AG04450 (cell line): ENCODE measurements at regions not wholly inside any gene's neighbourhood (a gene's known extent, or its start where the extent isn't known, plus 50 kb on each side); places are given as distances from the start of the nearest gene placed in this dataset.

ENCODE experiments used
- CTCF ChIA-PET: fragments of 300-600, 350-600 bp; formaldehyde crosslinking; extraction: SDS; loops from one replicate; lab custom pipeline; 2022; ENCODE audit warnings: antibody characterized with exemption, inconsistent platforms; lab: Charles Lee
- POLR2A ChIA-PET: fragments of 350-600 bp; formaldehyde crosslinking; extraction: SDS; loops from one replicate; lab custom pipeline; 2021; ENCODE audit warnings: antibody characterized with exemption, inconsistent platforms; lab: Yijun Ruan, JAX
- DNase-seq: peaks from one replicate; pipeline ENCODE4 v3.0.0-alpha.2; 2011; ENCODE audit warnings: low read depth, low spot score
- H3K27ac ChIP-seq: one replicate; pipeline ENCODE4 v1.5.1; 2012; ENCODE audit warnings: low read depth, low read length, control low read depth
- H3K27me3 ChIP-seq: one replicate; pipeline ENCODE4 v1.6.0; 2012; ENCODE audit warnings: low read length; ENCODE audit not compliant: control insufficient read depth, insufficient read depth
- H3K4me3 ChIP-seq: 2 replicates; pipeline ENCODE4 v1.5.1; 2011; ENCODE audit warnings: mild to moderate bottlenecking, low read depth, low read length, control low read depth
- H3K9me3 ChIP-seq: 2 replicates; pipeline ENCODE4 v1.5.1; 2012; ENCODE audit warnings: low read length; ENCODE audit not compliant: control insufficient read depth, insufficient read depth
- TF ChIP-seq, protein P1 (sequence below): IDR thresholded peaks from 2 replicates; pipeline ENCODE4 v1.5.1; 2011; ENCODE audit warnings: low read depth, low read length, control low read depth, inconsistent platforms

DNA sequence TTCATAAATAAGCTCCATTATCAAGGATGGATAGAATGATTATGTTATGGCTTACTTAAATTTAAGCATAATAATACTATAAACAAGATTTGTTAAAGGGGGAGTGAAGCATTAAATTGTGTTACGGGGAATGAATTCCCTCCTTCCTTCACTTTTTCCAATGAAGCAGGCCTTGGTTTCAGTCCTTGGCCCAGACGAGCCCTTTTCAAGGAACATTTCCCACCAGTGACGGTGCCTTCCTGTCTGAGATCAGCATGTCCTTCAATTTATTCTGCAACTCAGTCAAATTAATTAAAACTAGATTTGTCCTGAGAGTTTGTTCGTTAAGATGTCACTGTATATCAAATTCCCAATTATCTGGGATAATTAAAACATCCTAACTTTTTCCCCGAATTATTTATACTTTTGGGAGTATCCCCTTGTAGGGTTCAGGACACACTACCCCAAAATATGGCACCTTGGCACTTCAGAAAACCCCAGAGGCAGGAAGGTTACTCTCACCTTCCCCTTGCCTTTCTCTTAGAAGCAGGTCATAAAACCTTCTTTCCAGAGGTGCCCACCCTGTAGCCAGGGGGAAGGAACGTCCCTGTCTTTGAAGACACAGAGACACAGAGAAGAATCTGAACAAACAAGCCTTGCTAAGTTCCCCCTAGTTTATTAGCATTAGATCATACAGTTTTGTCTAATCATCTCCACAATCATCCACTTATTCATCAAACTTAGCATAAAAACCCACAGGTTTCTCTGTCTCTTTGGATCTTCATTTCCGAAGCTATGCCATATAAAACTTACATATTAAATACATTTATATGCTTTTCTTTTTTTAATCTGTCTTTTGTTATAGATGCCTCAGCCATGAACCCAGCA is 86.2 kb upstream of the ARHGAP29 start:
- POLR2A ChIA-PET = no interaction called here
- Histone ChIP-seq H3K4me3 (no peak overlapping the region), H3K27ac (no peak overlapping the region), H3K9me3 (no peaks in the 10 kb centered on the region), H3K27me3 (no peaks in the 10 kb centered on the region)
- DNase-seq = no peak
- CTCF ChIA-PET = interaction anchor here (1.6 to 3.3 kb wide), 2 partner anchors 12 to 298 kb away, joined by 5 to 9 read pairs; no protein-coding TSS in a partner anchor
- TF ChIP-seq, protein P1, sequence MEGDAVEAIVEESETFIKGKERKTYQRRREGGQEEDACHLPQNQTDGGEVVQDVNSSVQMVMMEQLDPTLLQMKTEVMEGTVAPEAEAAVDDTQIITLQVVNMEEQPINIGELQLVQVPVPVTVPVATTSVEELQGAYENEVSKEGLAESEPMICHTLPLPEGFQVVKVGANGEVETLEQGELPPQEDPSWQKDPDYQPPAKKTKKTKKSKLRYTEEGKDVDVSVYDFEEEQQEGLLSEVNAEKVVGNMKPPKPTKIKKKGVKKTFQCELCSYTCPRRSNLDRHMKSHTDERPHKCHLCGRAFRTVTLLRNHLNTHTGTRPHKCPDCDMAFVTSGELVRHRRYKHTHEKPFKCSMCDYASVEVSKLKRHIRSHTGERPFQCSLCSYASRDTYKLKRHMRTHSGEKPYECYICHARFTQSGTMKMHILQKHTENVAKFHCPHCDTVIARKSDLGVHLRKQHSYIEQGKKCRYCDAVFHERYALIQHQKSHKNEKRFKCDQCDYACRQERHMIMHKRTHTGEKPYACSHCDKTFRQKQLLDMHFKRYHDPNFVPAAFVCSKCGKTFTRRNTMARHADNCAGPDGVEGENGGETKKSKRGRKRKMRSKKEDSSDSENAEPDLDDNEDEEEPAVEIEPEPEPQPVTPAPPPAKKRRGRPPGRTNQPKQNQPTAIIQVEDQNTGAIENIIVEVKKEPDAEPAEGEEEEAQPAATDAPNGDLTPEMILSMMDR = no peak

DNA sequence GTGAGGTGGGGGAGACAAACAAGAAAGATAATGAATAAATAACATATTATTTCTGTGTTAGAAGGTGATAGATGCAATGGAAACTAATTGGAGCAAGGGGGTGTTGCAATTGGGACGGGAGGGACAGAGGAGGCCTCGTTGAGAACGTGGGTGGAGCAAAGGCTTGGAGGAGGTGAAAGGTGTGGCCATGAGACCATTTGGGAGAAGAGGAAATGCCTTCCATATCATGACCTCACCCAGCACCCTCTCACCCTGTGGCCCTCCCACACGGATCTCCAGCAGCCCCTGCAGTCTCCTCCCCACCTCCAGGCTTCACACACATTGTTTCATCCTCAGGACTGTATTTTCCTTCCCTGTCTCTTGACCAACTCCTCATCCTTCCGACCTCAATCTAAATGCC is 85.3 kb upstream of the ARHGAP29 start:
- CTCF ChIA-PET = interaction anchor here (1.6 to 3.3 kb wide), 2 partner anchors 13 to 297 kb away, joined by 5 to 9 read pairs; no protein-coding TSS in a partner anchor
- Histone ChIP-seq H3K4me3 (no peak overlapping the region), H3K9me3 (no peaks in the 10 kb centered on the region), H3K27me3 (no peaks in the 10 kb centered on the region), H3K27ac (no peak overlapping the region)
- no peak for DNase-seq
- TF ChIP-seq, protein P1 = no peak
- POLR2A ChIA-PET = no interaction called here

DNA sequence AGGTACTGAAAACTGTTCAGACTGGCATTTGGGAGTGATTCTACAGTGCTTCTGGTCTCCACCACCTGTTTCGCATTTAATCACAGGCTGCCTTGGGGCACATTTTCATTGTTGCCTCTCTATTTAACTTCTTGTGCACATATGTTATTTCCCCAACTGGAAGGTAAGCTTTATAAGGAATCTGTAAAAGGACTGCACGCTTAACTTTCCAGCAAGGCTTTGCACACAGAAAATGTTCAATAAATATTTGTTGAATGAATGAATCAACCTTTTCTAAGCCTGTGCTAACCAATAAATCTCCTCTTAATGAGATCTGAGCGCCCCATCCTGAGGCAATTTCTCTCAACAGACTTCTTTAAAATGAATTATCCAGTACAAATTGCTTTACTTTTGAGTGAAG is 84.3 kb upstream of the ARHGAP29 start:
- DNase-seq = no peak
- no peaks in the 10 kb centered on the region for H3K27me3 ChIP-seq
- TF ChIP-seq, protein P1 = no peak
- no peak overlapping the region for H3K27ac ChIP-seq
- no peak overlapping the region for H3K4me3 ChIP-seq
- POLR2A ChIA-PET = no interaction called here
- CTCF ChIA-PET = interaction anchor here (1.4 to 3.3 kb wide), 2 partner anchors 14 to 276 kb away, joined by 3 to 9 read pairs; no protein-coding TSS in a partner anchor
- H3K9me3 ChIP-seq = no peaks in the 10 kb centered on the region

DNA sequence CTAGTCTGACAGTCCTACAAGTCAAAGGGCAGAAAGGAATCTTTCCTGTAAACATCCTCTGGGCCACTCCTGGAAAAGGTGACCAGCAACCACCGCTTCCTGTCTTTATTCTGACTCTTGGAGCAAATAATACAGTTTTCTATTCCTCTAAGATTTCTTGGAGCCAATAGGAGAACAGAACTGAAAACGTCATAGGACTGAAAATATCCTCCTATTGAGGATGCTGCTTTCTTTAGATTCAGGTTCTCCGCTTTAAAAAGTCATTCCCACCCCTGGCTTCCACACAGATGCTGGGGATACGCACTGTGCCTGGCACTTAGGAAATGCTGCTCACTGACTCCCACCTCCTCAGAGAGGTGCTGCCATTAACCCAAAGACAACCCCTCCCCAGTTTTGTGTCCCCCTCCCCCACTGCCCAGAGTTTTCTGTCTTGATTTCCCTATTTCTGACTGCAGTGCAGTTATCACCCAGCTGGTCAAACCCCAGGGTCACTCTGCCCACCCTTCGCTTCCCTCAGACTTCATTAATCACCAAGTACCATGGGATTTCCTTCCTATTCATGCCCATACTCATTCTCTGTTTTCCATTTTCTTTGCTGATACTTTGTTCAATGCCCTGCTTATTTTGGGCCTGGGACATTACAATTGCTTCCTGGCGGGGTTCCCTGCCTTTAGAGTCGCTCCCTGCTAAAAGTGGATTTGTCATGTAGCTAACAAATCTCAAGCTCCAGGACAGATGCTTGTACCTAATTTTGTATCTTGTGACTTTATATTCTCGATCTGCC is 82.1 kb upstream of the ARHGAP29 start:
- no peak overlapping the region for H3K4me3 ChIP-seq
- H3K27me3 ChIP-seq = no peaks in the 10 kb centered on the region
- POLR2A ChIA-PET = no interaction called here
- no peak for DNase-seq
- no peak overlapping the region for H3K27ac ChIP-seq
- TF ChIP-seq, protein P1 = no peak
- H3K9me3 ChIP-seq = no peaks in the 10 kb centered on the region
- CTCF ChIA-PET = interaction anchor here (0.6 to 0.7 kb wide), 2 partner anchors 21 to 51 kb away, joined by 4 to 6 read pairs; no protein-coding TSS in a partner anchor
